Stomach (tissue), 4 donors: ENCODE measurements at regions not wholly inside any gene's neighbourhood (a gene's known extent, or its start where the extent isn't known, plus 50 kb on each side); places are given as distances from the start of the nearest gene placed in this dataset.

Experiments
- EP300 ChIP-seq: sonication (generic); formaldehyde crosslinking; IDR thresholded peaks from one replicate; pipeline ENCODE4 v1.6.1; 2017; ENCODE audit warnings: antibody characterized with exemption
- TF ChIP-seq, protein P1 (sequence below), 7 experiments: fragments of 450-650 bp in 4 of 7; fragments of 200-600 bp in 3 of 7; sonication (generic) in 3 of 7; IDR thresholded peaks; one replicate each; pipeline ENCODE4 v1.5.1; 2016 to 2019; ENCODE audit warnings: antibody characterized with exemption in 7 of 7, control low read depth in 2 of 7, mild to moderate bottlenecking in 1 of 7

DNA sequence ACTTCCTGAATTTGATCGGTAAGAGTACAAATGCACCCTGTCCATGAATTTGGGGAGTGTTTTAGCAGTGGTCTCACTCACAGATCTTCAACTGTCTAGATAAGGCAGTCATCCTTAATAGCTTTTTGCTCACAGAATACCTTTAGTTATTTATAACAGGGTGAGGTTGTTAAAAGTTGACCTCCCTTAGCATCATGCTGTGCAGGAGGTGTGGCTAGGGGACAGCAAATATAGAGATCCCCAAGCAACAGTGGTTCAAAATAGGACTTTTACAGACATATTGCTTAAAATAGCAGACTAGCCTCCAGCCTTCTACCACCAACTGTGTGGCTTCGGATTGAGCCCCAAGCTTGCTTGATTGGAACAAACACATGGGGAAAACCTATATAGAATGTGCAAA lies 724.4 kb downstream of the TLE1 start:
- TF ChIP-seq, protein P1, sequence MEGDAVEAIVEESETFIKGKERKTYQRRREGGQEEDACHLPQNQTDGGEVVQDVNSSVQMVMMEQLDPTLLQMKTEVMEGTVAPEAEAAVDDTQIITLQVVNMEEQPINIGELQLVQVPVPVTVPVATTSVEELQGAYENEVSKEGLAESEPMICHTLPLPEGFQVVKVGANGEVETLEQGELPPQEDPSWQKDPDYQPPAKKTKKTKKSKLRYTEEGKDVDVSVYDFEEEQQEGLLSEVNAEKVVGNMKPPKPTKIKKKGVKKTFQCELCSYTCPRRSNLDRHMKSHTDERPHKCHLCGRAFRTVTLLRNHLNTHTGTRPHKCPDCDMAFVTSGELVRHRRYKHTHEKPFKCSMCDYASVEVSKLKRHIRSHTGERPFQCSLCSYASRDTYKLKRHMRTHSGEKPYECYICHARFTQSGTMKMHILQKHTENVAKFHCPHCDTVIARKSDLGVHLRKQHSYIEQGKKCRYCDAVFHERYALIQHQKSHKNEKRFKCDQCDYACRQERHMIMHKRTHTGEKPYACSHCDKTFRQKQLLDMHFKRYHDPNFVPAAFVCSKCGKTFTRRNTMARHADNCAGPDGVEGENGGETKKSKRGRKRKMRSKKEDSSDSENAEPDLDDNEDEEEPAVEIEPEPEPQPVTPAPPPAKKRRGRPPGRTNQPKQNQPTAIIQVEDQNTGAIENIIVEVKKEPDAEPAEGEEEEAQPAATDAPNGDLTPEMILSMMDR (IDR thresholded peaks at IDR 0.05), result no peak
- TF ChIP-seq EP300, result no peak
